H1 (cell line): ENCODE measurements at regions not wholly inside any gene's neighbourhood (a gene's known extent, or its start where the extent isn't known, plus 50 kb on each side); places are given as distances from the start of the nearest gene placed in this dataset.

ENCODE experiments used
- CTCF ChIA-PET: fragments of 300-600 bp; sonication (Branson Sonifier 250); formaldehyde crosslinking; loops from one replicate; lab custom pipeline; 2021; ENCODE audit not compliant: partially characterized antibody; lab: Charles Lee
- POLR2A ChIA-PET: fragments of 300-600 bp; sonication (Branson Sonifier 250); formaldehyde crosslinking; loops from one replicate; lab custom pipeline; 2021; ENCODE audit warnings: inconsistent platforms; ENCODE audit not compliant: partially characterized antibody; lab: Charles Lee
- DNase-seq, 2 experiments: peaks; one replicate each; pipeline versions ENCODE4 v3.0.0 to v3.0.0-alpha.2; 2010 to 2022; ENCODE audit warnings: low spot score in 2 of 2, low read depth in 1 of 2, mixed read lengths in 1 of 2
- FAIRE-seq: peaks from 2 replicates; lab custom pipeline; 2011; peaks lifted over from hg19 to GRCh38; lab: Jason Lieb, UNC
- H2AFZ ChIP-seq: 2 replicates; pipeline ENCODE4 v1.8.1; 2012; ENCODE audit warnings: low read length, inconsistent platforms
- H2AK5ac ChIP-seq: 2 replicates; pipeline ENCODE4 v1.6.1; 2013; ENCODE audit warnings: low read depth, low read length
- H2BK120ac ChIP-seq: replicated peaks from 2 replicates; pipeline ENCODE3; 2013; ENCODE audit warnings: low read depth, low read length, inconsistent platforms
- H2BK12ac ChIP-seq: 2 replicates; pipeline ENCODE4 v1.6.1; 2013; ENCODE audit warnings: low read depth, low read length
- H2BK15ac ChIP-seq: 2 replicates; pipeline ENCODE4 v1.6.1; 2013; ENCODE audit warnings: low read length
- H2BK20ac ChIP-seq: 2 replicates; pipeline ENCODE4 v1.6.1; 2013; ENCODE audit warnings: low read length
- H2BK5ac ChIP-seq: 2 replicates; pipeline ENCODE4 v1.6.1; 2013; ENCODE audit warnings: low read depth, low read length
- H3K14ac ChIP-seq: 2 replicates; pipeline ENCODE4 v1.6.1; 2013; ENCODE audit warnings: inconsistent platforms; ENCODE audit not compliant: insufficient read length
- H3K18ac ChIP-seq: 2 replicates; pipeline ENCODE4 v1.6.1; 2013; ENCODE audit warnings: low read length; ENCODE audit errors: extremely low read depth
- H3K23ac ChIP-seq: 2 replicates; pipeline ENCODE4 v1.6.1; 2013; ENCODE audit warnings: inconsistent platforms; ENCODE audit not compliant: insufficient read length
- H3K23me2 ChIP-seq: 2 replicates; pipeline ENCODE4 v1.6.1; 2013; ENCODE audit warnings: low read depth, low read length
- H3K27ac ChIP-seq: 2 replicates; pipeline ENCODE4 v1.6.1; 2011; ENCODE audit warnings: low read depth, low read length, inconsistent platforms
- H3K27me3 ChIP-seq, 4 experiments: replicated peaks in 1 of 4; 1 replicate in 1 of 4; 2 replicates in 3 of 4; pipeline versions ENCODE4 v1.6.1 to v1.8.1; 2011 to 2013; ENCODE audit warnings: low read length in 3 of 4, mild to moderate bottlenecking in 3 of 4, inconsistent platforms in 2 of 4, mixed read lengths in 2 of 4, moderate library complexity in 1 of 4; ENCODE audit not compliant: control insufficient read depth in 3 of 4, insufficient read depth in 3 of 4; ENCODE audit errors: extremely low read depth in 1 of 4
- H3K36me3 ChIP-seq, 4 experiments: 2 replicates each; pipeline versions ENCODE4 v1.6.1 to v1.8.1; 2011 to 2013; ENCODE audit warnings: mild to moderate bottlenecking in 4 of 4, low read length in 3 of 4, moderate library complexity in 2 of 4, control low read depth in 1 of 4, inconsistent platforms in 1 of 4; ENCODE audit not compliant: insufficient read depth in 4 of 4, control insufficient read depth in 2 of 4
- H3K4ac ChIP-seq: replicated peaks from 2 replicates; pipeline ENCODE3; 2013; ENCODE audit warnings: low read length, low read depth, mixed read lengths, inconsistent platforms; ENCODE audit not compliant: insufficient read length
- H3K4me1 ChIP-seq, 4 experiments: replicated peaks in 1 of 4; 1 replicate in 1 of 4; 2 replicates in 3 of 4; pipeline versions ENCODE4 v1.6.1 to v1.8.1; 2011 to 2013; ENCODE audit warnings: low read length in 3 of 4, inconsistent platforms in 2 of 4, mixed read lengths in 1 of 4; ENCODE audit not compliant: insufficient read depth in 4 of 4, control insufficient read depth in 3 of 4
- H3K4me2 ChIP-seq, 2 experiments: 2 replicates each; pipeline versions ENCODE4 v1.6.1 to v1.8.1; 2011 to 2013; ENCODE audit warnings: low read depth in 2 of 2, low read length in 2 of 2, control low read depth in 1 of 2, inconsistent platforms in 1 of 2, mild to moderate bottlenecking in 1 of 2; ENCODE audit not compliant: insufficient read depth in 1 of 2
- H3K4me3 ChIP-seq, 4 experiments: fragments of 200-600, 300-600 bp in 1 of 4; sonication (generic), shearing (Covaris generic), sonication (Bioruptor Twin) in 1 of 4; 2 replicates each; pipeline versions ENCODE4 v1.5.1 to v1.8.1; 2011 to 2016; ENCODE audit warnings: low read length in 4 of 4, low read depth in 3 of 4, control low read depth in 2 of 4, inconsistent platforms in 2 of 4, mild to moderate bottlenecking in 2 of 4, mixed read lengths in 1 of 4, moderate library complexity in 1 of 4; ENCODE audit not compliant: insufficient read depth in 2 of 4; ENCODE audit errors: extremely low read depth in 1 of 4
- H3K56ac ChIP-seq: replicated peaks from 2 replicates; pipeline ENCODE3; 2013; ENCODE audit warnings: low read depth, mild to moderate bottlenecking, mixed read lengths, low read length, inconsistent platforms; ENCODE audit not compliant: insufficient read length
- H3K79me1 ChIP-seq: 2 replicates; pipeline ENCODE4 v1.6.1; 2013; ENCODE audit warnings: low read depth, low read length, control low read depth
- H3K79me2 ChIP-seq, 2 experiments: 2 replicates each; pipeline versions ENCODE4 v1.6.1 to v1.8.1; 2012 to 2013; ENCODE audit warnings: low read length in 2 of 2, mild to moderate bottlenecking in 2 of 2, inconsistent platforms in 1 of 2; ENCODE audit not compliant: insufficient read depth in 2 of 2, control insufficient read depth in 1 of 2
- H3K9ac ChIP-seq, 4 experiments: replicated peaks in 1 of 4; 1 replicate in 1 of 4; 2 replicates in 3 of 4; pipeline versions ENCODE4 v1.6.1 to v1.8.1; 2011 to 2013; ENCODE audit warnings: low read depth in 3 of 4, low read length in 3 of 4, control low read depth in 2 of 4, mild to moderate bottlenecking in 2 of 4, moderate library complexity in 2 of 4, inconsistent platforms in 1 of 4; ENCODE audit errors: extremely low read depth in 1 of 4
- H3K9me3 ChIP-seq, 2 experiments: 2 replicates each; pipeline versions ENCODE4 v1.6.1 to v1.8.1; 2012 to 2013; ENCODE audit warnings: mild to moderate bottlenecking in 2 of 2, moderate library complexity in 2 of 2, control low read depth in 1 of 2, inconsistent platforms in 1 of 2, low read depth in 1 of 2, low read length in 1 of 2, mixed read lengths in 1 of 2; ENCODE audit not compliant: insufficient read depth in 2 of 2
- H4K20me1 ChIP-seq, 2 experiments: replicated peaks in 1 of 2; 2 replicates each; pipeline versions ENCODE3 to v1.8.1; 2011 to 2013; ENCODE audit warnings: inconsistent platforms in 2 of 2, low read length in 2 of 2, mild to moderate bottlenecking in 1 of 2; ENCODE audit not compliant: insufficient read depth in 2 of 2, control insufficient read depth in 1 of 2
- H4K5ac ChIP-seq: 2 replicates; pipeline ENCODE4 v1.6.1; 2013; ENCODE audit warnings: low read length, low read depth, mixed read lengths, inconsistent platforms; ENCODE audit not compliant: insufficient read length
- H4K8ac ChIP-seq: 2 replicates; pipeline ENCODE4 v1.8.0; 2013; ENCODE audit warnings: mild to moderate bottlenecking, moderate library complexity, low read length, inconsistent platforms; ENCODE audit not compliant: insufficient read depth; ENCODE audit errors: extremely low read depth
- H4K91ac ChIP-seq: replicated peaks from 2 replicates; pipeline ENCODE3; 2013; ENCODE audit warnings: low read length, mixed read lengths, inconsistent platforms; ENCODE audit not compliant: insufficient read length
- BCL11A ChIP-seq, 2 experiments: IDR thresholded peaks; one replicate each; pipeline ENCODE4 v1.6.1; 2011; ENCODE audit warnings: low read depth in 2 of 2, low read length in 2 of 2, mild to moderate bottlenecking in 2 of 2
- CBX8 ChIP-seq: fragments of 300-800, 300-1000 bp; sonication (generic); IDR thresholded peaks from 2 replicates; pipeline ENCODE4 v1.7.1; 2016; ENCODE audit warnings: low read depth, low read length, borderline replicate concordance
- CHD2 ChIP-seq: IDR thresholded peaks from 2 replicates; pipeline ENCODE4 v1.6.1; 2012; ENCODE audit warnings: low read length, improper control_type of control experiment
- EGR1 ChIP-seq: IDR thresholded peaks from 2 replicates; pipeline ENCODE4 v1.6.1; 2011; ENCODE audit warnings: low read depth, low read length, borderline replicate concordance
- HDAC6 ChIP-seq: IDR thresholded peaks from one replicate; pipeline ENCODE4 v1.7.1; 2012; ENCODE audit warnings: low read depth, mild to moderate bottlenecking, inconsistent platforms, low read length, moderate library complexity
- JUN ChIP-seq: IDR thresholded peaks from 2 replicates; pipeline ENCODE4 v1.6.1; 2011; ENCODE audit warnings: low read depth, mild to moderate bottlenecking, improper control_type of control experiment, low read length
- KDM1A ChIP-seq: fragments of 200-600, 300-600 bp; sonication (generic); IDR thresholded peaks from 2 replicates; pipeline ENCODE4 v1.7.1; 2016; ENCODE audit warnings: mild to moderate bottlenecking, low read length, borderline replicate concordance
- NANOG ChIP-seq: IDR thresholded peaks from 2 replicates; pipeline ENCODE4 v1.6.1; 2011; ENCODE audit warnings: low read length, low read depth, mild to moderate bottlenecking, inconsistent platforms; ENCODE audit not compliant: insufficient read depth, poor library complexity, severe bottlenecking
- POLR2A ChIP-seq, 2 experiments: IDR thresholded peaks; 1 replicate in 1 of 2; 2 replicates in 1 of 2; pipeline ENCODE4 v1.6.1; 2011; ENCODE audit warnings: low read depth in 2 of 2, low read length in 2 of 2, mild to moderate bottlenecking in 2 of 2; ENCODE audit errors: control extremely low read depth in 1 of 2
- POU5F1 ChIP-seq: IDR thresholded peaks from 2 replicates; pipeline ENCODE4 v1.6.1; 2011; ENCODE audit warnings: low read depth, mild to moderate bottlenecking, low read length, moderate library complexity
- RBBP5 ChIP-seq: IDR thresholded peaks from 2 replicates; pipeline ENCODE4 v1.7.1; 2012; ENCODE audit warnings: low read depth, mild to moderate bottlenecking, inconsistent platforms, low read length, moderate library complexity, borderline replicate concordance
- SUZ12 ChIP-seq: fragments of 200-600 bp; sonication (generic); IDR thresholded peaks from 2 replicates; pipeline ENCODE4 v1.6.1; 2012; ENCODE audit warnings: mild to moderate bottlenecking, inconsistent platforms, low read length, moderate library complexity, mixed read lengths
- TAF7 ChIP-seq: optimal IDR thresholded peaks from 2 replicates; pipeline ENCODE3; 2011; ENCODE audit warnings: low read depth, mild to moderate bottlenecking, inconsistent platforms, low read length, moderate library complexity, borderline replicate concordance
- WGBS, 2 experiments: shearing (Covaris generic) in 1 of 2; methylation state at CpG; one replicate each; pipeline versions ENCODE4 v1.1.6 to v1.1.7; 2013 to 2015; ENCODE audit warnings: low lambda C conversion rate in 2 of 2, mixed read lengths in 2 of 2, inconsistent platforms in 1 of 2, low coverage in 1 of 2, missing lambda C conversion rate in 1 of 2; ENCODE audit not compliant: insufficient replicate concordance in 2 of 2, insufficient coverage in 1 of 2, insufficient read length in 1 of 2; ENCODE audit errors: extremely low coverage in 1 of 2, missing lambda C conversion rate in 1 of 2; 5-methylcytosine and 5-hydroxymethylcytosine counted together
- TF ChIP-seq, protein P1 (sequence below): IDR thresholded peaks from 2 replicates; pipeline ENCODE4 v1.6.1; 2012; ENCODE audit warnings: inconsistent platforms
- TF ChIP-seq, protein P2 (sequence below): IDR thresholded peaks from 2 replicates; pipeline ENCODE4 v1.6.1; 2012; ENCODE audit warnings: inconsistent platforms

DNA sequence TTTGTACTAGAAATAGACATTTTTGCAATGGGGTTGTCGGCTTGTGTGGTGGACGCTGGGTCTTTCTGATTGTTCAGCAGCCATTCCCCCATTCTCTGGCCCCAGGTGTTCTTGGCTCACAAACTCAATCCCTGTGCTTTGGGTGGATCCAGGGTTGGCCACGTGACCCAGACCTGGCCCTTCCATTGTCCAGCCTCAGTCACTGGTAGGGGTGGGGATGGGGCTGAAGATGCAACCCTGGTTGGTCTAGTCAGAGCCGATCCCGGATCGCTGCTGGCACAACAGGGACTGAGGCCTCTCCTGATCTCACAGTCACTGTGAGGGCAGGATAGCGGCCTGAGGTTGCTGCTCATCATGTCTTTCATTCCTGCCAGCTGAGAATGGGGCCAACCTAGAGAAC lies 365.3 kb upstream of the SULF2 start:
- CTCF ChIA-PET = no interaction called here
- no peak overlapping the region for H3K27ac ChIP-seq
- no peak overlapping the region; the same call in 1 of the 2 replicates for H2BK5ac ChIP-seq
- H3K56ac ChIP-seq = no peak overlapping the region
- no peaks in the 10 kb centered on the region for H3K23me2 ChIP-seq
- no peak overlapping the region for H3K23ac ChIP-seq
- no peaks in the 10 kb centered on the region for H3K79me1 ChIP-seq
- TF ChIP-seq, protein P1, sequence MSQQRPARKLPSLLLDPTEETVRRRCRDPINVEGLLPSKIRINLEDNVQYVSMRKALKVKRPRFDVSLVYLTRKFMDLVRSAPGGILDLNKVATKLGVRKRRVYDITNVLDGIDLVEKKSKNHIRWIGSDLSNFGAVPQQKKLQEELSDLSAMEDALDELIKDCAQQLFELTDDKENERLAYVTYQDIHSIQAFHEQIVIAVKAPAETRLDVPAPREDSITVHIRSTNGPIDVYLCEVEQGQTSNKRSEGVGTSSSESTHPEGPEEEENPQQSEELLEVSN = no peak
- no peak for TF ChIP-seq NANOG
- no peak for TF ChIP-seq POU5F1
- TF ChIP-seq JUN = no peak
- no peak for TF ChIP-seq TAF7
- no peak for TF ChIP-seq POLR2A (IDR thresholded peaks at IDR 0.05; ENCODE audit: control extremely low read depth in 1 of 2, low read depth in 2 of 2, low read length in 2 of 2)
- TF ChIP-seq RBBP5 = no peak
- no peak for TF ChIP-seq KDM1A
- TF ChIP-seq, protein P2, sequence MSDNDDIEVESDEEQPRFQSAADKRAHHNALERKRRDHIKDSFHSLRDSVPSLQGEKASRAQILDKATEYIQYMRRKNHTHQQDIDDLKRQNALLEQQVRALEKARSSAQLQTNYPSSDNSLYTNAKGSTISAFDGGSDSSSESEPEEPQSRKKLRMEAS = no peak
- no peak for TF ChIP-seq CBX8
- no peak for TF ChIP-seq EGR1
- TF ChIP-seq CHD2 = no peak
- no peak for TF ChIP-seq SUZ12
- no peak for TF ChIP-seq HDAC6
- TF ChIP-seq BCL11A (IDR thresholded peaks at IDR 0.05; ENCODE audit: low read depth in 2 of 2, low read length in 2 of 2) = no peak
- TF ChIP-seq, all 59 proteins: peak for 0
- Histone ChIP-seq H3K9me3 (no peaks in the 10 kb centered on the region), H4K91ac (no peak overlapping the region), H2BK15ac (no peak overlapping the region), H3K27me3 (no peaks in the 10 kb centered on the region), H3K4me1 (peaks cover 0 to 3% (median under 1%) of the 10 kb centered on the region in 4 experiments; a peak in 2 of 7 replicates), H4K5ac (no peak overlapping the region), H3K4ac (no peak overlapping the region), H2BK20ac (no peak overlapping the region), H4K8ac (no peak overlapping the region), H2AFZ (no peak overlapping the region), H3K9ac (no peak overlapping the region), H4K20me1 (no peaks in the 10 kb centered on the region), H3K18ac (no peak overlapping the region), H2AK5ac (no peak overlapping the region), H3K14ac (no peak overlapping the region), H3K4me2 (no peak overlapping the region), H3K36me3 (no peaks in the 10 kb centered on the region), H3K79me2 (no peaks in the 10 kb centered on the region), H3K4me3 (no peak overlapping the region), H2BK12ac (no peak overlapping the region), H2BK120ac (no peak overlapping the region)
- POLR2A ChIA-PET = no interaction called here
- no peak for DNase-seq
- 95% methylated on average over 7 of the region's 7 CpGs; no CpG with 5 or more reads in 1 of the 2 experiments for WGBS, 2 experiments
- no peak for FAIRE-seq
